Lower lobe of right lung (tissue), 2 donors: ENCODE measurements at regions not wholly inside any gene's neighbourhood (a gene's known extent, or its start where the extent isn't known, plus 50 kb on each side); places are given as distances from the start of the nearest gene placed in this dataset.

Experiments used
- ATAC-seq, 2 donors: fragments of 200-7000 bp; cut with Tn5 transposase; one replicate each; pipeline ENCODE4 v1.9.1; 2020 to 2022; ENCODE audit warnings: mild to moderate bottlenecking in 2 of 2, moderate library complexity in 2 of 2
- DNase-seq: peaks from one replicate; pipeline ENCODE4 v3.0.0-alpha.2; 2020
- H3K27ac ChIP-seq: fragments of 200-600 bp; one replicate; pipeline ENCODE4 v1.8.0; 2022
- H3K27me3 ChIP-seq: fragments of 200-600 bp; one replicate; pipeline ENCODE4 v1.8.0; 2022; ENCODE audit warnings: low read depth
- H3K36me3 ChIP-seq: fragments of 200-600 bp; one replicate; pipeline ENCODE4 v1.8.0; 2022; ENCODE audit warnings: mild to moderate bottlenecking
- H3K4me1 ChIP-seq: fragments of 200-600 bp; one replicate; pipeline ENCODE4 v1.8.0; 2022
- H3K4me3 ChIP-seq: fragments of 200-600 bp; one replicate; pipeline ENCODE4 v1.8.0; 2022; ENCODE audit warnings: mild to moderate bottlenecking
- H3K9me3 ChIP-seq: fragments of 200-600 bp; one replicate; pipeline ENCODE4 v1.8.0; 2022
- intact Hi-C: fragments of 100-400 bp; cut with DNase I; formaldehyde crosslinking; loops from one replicate; pipeline ENCODE4 v1.11.0; 2022
- TF ChIP-seq, protein P1 (sequence below): fragments of 200-600 bp; IDR thresholded peaks from one replicate; pipeline ENCODE4 v1.8.0; 2022; ENCODE audit warnings: antibody characterized with exemption, mild to moderate bottlenecking
- donor health status: DM: no; HTN: yes; CAD: no; lungs with severe emphysema.

DNA sequence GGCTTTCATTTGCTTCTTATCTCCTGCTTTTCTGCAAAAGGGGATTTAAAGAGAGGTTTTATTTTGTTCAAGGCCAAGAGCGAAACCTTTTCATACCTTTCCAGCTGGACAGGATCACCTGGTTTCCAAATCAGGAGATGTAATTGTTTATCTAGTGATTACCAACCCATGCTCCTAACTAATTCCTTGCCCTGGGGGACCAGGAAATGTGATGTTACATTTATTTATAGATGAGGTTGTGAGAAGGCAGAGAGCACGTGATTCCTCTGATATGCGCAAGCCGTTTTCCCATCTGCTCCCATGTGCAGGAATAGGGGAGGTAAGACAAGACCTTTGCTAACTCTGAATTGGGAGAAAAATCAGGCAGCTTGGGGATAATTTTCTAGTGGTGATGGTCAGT, 507.2 kb upstream of the LARGE1 start:
- H3K9me3 ChIP-seq: no peaks in the 10 kb centered on the region
- H3K27ac ChIP-seq: no peak overlapping the region
- TF ChIP-seq, protein P1, sequence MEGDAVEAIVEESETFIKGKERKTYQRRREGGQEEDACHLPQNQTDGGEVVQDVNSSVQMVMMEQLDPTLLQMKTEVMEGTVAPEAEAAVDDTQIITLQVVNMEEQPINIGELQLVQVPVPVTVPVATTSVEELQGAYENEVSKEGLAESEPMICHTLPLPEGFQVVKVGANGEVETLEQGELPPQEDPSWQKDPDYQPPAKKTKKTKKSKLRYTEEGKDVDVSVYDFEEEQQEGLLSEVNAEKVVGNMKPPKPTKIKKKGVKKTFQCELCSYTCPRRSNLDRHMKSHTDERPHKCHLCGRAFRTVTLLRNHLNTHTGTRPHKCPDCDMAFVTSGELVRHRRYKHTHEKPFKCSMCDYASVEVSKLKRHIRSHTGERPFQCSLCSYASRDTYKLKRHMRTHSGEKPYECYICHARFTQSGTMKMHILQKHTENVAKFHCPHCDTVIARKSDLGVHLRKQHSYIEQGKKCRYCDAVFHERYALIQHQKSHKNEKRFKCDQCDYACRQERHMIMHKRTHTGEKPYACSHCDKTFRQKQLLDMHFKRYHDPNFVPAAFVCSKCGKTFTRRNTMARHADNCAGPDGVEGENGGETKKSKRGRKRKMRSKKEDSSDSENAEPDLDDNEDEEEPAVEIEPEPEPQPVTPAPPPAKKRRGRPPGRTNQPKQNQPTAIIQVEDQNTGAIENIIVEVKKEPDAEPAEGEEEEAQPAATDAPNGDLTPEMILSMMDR: no peak

DNA sequence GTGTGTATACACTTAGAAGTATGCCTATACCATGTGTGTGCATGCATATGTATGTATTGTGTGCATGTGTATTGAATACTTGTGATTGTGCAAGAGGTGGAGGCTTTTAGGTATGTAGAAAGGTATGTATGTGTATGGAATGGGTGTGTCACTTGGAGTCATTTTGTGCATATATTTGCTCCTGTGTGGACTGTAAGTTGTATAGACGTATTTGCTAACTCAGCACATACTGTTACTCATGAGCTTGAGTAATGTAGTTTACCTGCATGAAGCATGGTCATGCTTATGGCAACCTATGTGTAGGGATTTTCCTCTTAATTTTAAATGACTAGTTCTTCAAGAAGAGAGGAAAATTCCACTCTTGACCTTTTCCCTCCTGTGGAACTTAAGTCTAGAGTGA, 507.6 kb upstream of the LARGE1 start:
- Histone ChIP-seq H3K9me3 (no peaks in the 10 kb centered on the region), H3K27ac (no peak overlapping the region), H3K27me3 (peaks cover 5% of the 10 kb centered on the region), H3K36me3 (no peaks in the 10 kb centered on the region), H3K4me3 (no peak overlapping the region), H3K4me1 (no peaks in the 10 kb centered on the region)
- ATAC-seq: no peak
- TF ChIP-seq, protein P1: no peak
- intact Hi-C loops: no loop called here
- no peak for DNase-seq

More for the DNA sequence above, 507.2 kb upstream of the LARGE1 start:
- H3K4me3 ChIP-seq: no peak overlapping the region
- DNase-seq (no peak), ATAC-seq (no peak)
- H3K4me1 ChIP-seq: no peaks in the 10 kb centered on the region
- intact Hi-C loops: no loop called here
- peaks cover 5% of the 10 kb centered on the region for H3K27me3 ChIP-seq
- no peaks in the 10 kb centered on the region for H3K36me3 ChIP-seq

DNA sequence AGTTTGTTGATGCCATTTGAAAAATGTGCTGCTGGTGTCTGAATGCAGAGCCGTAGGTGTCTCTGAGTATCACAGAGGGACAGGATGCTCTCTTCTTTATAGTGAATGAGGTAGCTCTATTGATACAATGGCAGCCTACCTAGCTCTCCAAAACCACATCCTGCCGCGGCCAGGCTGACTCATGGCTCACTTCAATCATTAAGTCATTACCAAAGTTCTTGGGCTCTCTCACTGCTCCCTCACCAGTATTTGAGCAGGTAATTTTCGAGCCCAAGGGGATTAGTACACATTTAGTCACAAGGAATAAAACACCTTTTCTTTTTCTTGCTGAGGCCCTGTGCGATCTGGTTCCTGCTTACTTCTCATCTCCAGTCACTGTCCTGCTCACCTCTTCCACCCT, 509.0 kb upstream of the LARGE1 start:
- DNase-seq (no peak), ATAC-seq (no peak)
- H3K9me3 ChIP-seq: no peaks in the 10 kb centered on the region
- no peak overlapping the region for H3K27ac ChIP-seq
- TF ChIP-seq, protein P1: no peak
- intact Hi-C loops: no loop called here
- H3K27me3 ChIP-seq: peaks cover 5% of the 10 kb centered on the region
- no peaks in the 10 kb centered on the region for H3K4me1 ChIP-seq
- H3K36me3 ChIP-seq: no peaks in the 10 kb centered on the region
- H3K4me3 ChIP-seq: no peak overlapping the region

DNA sequence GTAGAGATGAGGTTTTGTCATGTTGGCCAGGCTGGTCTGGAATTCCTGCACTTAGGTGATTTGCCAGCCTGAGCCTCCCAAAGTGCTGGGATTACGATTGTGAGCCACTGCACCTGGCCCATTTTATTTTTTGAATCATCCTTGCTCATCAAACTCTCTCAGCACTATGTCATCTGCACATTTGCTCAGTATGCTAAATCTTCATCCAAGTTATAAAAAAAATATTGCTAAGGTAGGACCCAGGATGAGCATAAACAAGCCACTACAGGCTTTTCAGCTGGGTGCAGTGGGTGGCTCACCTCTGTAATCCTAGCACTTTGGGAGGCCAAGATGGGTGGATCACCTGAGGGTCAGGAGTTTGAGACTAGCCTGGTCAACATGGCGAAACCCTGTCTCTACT, 510.1 kb upstream of the LARGE1 start:
- no peaks in the 10 kb centered on the region for H3K4me1 ChIP-seq
- no peaks in the 10 kb centered on the region for H3K36me3 ChIP-seq
- TF ChIP-seq, protein P1: no peak
- no peaks in the 10 kb centered on the region for H3K27me3 ChIP-seq
- H3K4me3 ChIP-seq: no peak overlapping the region
- DNase-seq: no peak
- intact Hi-C loops: no loop called here
- no peak for ATAC-seq
- no peaks in the 10 kb centered on the region for H3K9me3 ChIP-seq
- no peak overlapping the region for H3K27ac ChIP-seq

DNA sequence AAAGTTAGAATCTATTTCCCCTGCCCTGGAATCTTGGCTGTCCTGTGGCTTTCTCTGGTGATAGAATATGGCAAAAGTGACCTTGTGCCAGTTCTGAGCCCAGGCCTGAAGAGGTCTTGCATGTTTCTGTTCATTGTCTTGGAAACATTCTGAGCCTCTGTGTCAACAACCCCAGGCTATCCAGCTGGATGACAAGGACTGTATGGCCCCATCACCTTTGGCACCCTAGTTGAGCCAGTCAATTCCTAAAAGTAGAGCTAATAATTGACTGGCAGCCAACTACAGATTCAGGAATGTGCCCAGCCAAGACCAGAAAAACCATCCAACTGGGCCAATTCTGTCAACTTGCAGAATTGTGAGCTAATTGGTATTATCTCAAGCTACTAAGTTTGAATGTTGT, 514.1 kb upstream of the LARGE1 start:
- H3K4me3 ChIP-seq: no peak overlapping the region
- intact Hi-C loops: no loop called here
- H3K27me3 ChIP-seq: no peaks in the 10 kb centered on the region
- TF ChIP-seq, protein P1: no peak
- H3K36me3 ChIP-seq: no peaks in the 10 kb centered on the region
- ATAC-seq: no peak
- DNase-seq: no peak
- no peak overlapping the region for H3K27ac ChIP-seq
- no peaks in the 10 kb centered on the region for H3K9me3 ChIP-seq
- H3K4me1 ChIP-seq: no peaks in the 10 kb centered on the region

DNA sequence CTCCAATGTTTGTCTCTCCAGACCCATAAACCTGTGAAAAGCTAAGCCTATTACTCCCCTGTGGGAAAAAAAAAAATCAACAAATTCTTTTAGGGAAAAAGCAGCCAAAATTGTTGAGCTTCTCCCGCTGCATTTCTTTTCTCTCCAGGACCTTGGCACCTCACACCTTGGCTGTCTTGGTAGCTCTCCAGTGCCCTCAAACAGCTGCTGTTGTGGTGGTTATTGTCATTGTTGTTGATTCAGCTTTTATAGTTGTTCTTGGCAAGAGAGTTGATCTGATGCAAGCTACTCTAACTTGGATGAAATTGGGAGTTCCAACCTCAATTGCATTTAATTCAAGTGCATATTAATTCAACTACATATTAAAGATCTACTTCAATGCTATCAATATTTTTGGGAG, 516.9 kb upstream of the LARGE1 start:
- Histone ChIP-seq H3K27ac (no peak overlapping the region), H3K4me1 (no peaks in the 10 kb centered on the region), H3K27me3 (no peaks in the 10 kb centered on the region), H3K9me3 (no peaks in the 10 kb centered on the region), H3K4me3 (no peak overlapping the region), H3K36me3 (no peaks in the 10 kb centered on the region)
- TF ChIP-seq, protein P1: no peak
- DNase-seq: no peak
- intact Hi-C loops: no loop called here
- no peak for ATAC-seq
